Cardiac muscle cell (in vitro differentiated cells and primary cell): ENCODE measurements at regions not wholly inside any gene's neighbourhood (a gene's known extent, or its start where the extent isn't known, plus 50 kb on each side); places are given as distances from the start of the nearest gene placed in this dataset.

Source experiments
- DNase-seq, 2 donors: peaks; one replicate each; pipeline versions ENCODE4 v3.0.0 to v3.0.0-alpha.2; 2010 to 2017; ENCODE audit warnings: low read depth in 1 of 2, low spot score in 1 of 2
- H3K27ac ChIP-seq: fragments of 200-600 bp; sonication (generic); 2 replicates; pipeline ENCODE4 v1.5.1; 2016
- H3K27me3 ChIP-seq: fragments of 200-600 bp; sonication (generic); 2 replicates; pipeline ENCODE4 v1.6.0; 2016; ENCODE audit warnings: control low read depth
- H3K36me3 ChIP-seq: fragments of 200-600 bp; sonication (generic); 2 replicates; pipeline ENCODE4 v1.5.1; 2016; ENCODE audit warnings: control low read depth
- H3K4me1 ChIP-seq: fragments of 200-600 bp; sonication (generic); 2 replicates; pipeline ENCODE4 v1.8.1; 2017; ENCODE audit warnings: low read depth, mild to moderate bottlenecking, mixed run types
- H3K4me3 ChIP-seq: fragments of 200-600 bp; sonication (generic); 2 replicates; pipeline ENCODE4 v1.5.1; 2016; ENCODE audit warnings: mild to moderate bottlenecking
- H3K9me3 ChIP-seq: fragments of 200-600 bp; sonication (generic); 2 replicates; pipeline ENCODE4 v1.5.1; 2017; ENCODE audit warnings: low read depth, mild to moderate bottlenecking, control low read depth
- CTCF ChIP-seq: IDR thresholded peaks from 2 replicates; pipeline ENCODE4 v1.5.1; 2012; ENCODE audit warnings: low read depth, mild to moderate bottlenecking, low read length

DNA sequence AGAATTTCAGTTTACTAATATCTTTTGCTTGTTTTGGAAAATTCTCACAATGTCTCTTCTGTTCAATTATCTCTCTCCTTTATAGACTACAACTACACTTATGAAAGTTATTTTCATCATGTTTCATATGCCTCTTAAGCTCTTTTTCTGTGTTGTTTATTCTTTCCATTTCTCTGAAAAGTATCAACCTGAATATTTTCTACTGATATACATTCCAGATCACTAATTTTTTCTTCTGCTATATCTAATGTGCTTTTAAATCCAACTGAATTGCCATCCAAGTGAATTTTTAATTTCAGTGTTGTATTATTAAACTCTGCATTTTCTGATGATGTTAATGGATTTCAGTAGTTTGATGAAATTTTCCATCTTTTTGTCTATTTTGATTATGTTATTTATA, 301.3 kb downstream of the HRH4 start:
- H3K27ac ChIP-seq = no peak overlapping the region
- H3K9me3 ChIP-seq = no peaks in the 10 kb centered on the region
- H3K27me3 ChIP-seq = no peaks in the 10 kb centered on the region
- TF ChIP-seq CTCF = no peak
- H3K36me3 ChIP-seq = no peaks in the 10 kb centered on the region
- H3K4me3 ChIP-seq = no peak overlapping the region
- H3K4me1 ChIP-seq = no peaks in the 10 kb centered on the region
- no peak for DNase-seq

GRCh38 chr18:24762511-24762910, 302.1 kb downstream of the HRH4 start:
- peak in 1 of 2 donors; percentile 3 for DNase-seq
- H3K4me3 ChIP-seq = no peak overlapping the region
- no peaks in the 10 kb centered on the region for H3K27me3 ChIP-seq
- TF ChIP-seq CTCF = no peak
- H3K36me3 ChIP-seq = no peaks in the 10 kb centered on the region
- H3K9me3 ChIP-seq = no peaks in the 10 kb centered on the region
- H3K27ac ChIP-seq = no peak overlapping the region
- H3K4me1 ChIP-seq = no peaks in the 10 kb centered on the region

- Histone ChIP-seq H3K4me1 (no peaks in the 10 kb centered on the region), H3K4me3 (no peak overlapping the region), H3K27ac (no peak overlapping the region), H3K36me3 (no peaks in the 10 kb centered on the region), H3K9me3 (no peaks in the 10 kb centered on the region), H3K27me3 (no peaks in the 10 kb centered on the region)
- no peak for TF ChIP-seq CTCF
- peak in 1 of 2 donors; percentile 56 for DNase-seq
These were observed 303.5 kb downstream of the HRH4 start for GRCh38 chr18:24763765-24764513.

- DNase-seq = no peak
- no peak for TF ChIP-seq CTCF
- H3K27me3 ChIP-seq = no peaks in the 10 kb centered on the region
- H3K36me3 ChIP-seq = no peaks in the 10 kb centered on the region
- no peaks in the 10 kb centered on the region for H3K9me3 ChIP-seq
- no peaks in the 10 kb centered on the region for H3K4me1 ChIP-seq
- H3K4me3 ChIP-seq = no peak overlapping the region
- H3K27ac ChIP-seq = no peak overlapping the region
These were observed 304.3 kb downstream of the HRH4 start for GRCh38 chr18:24764766-24765165.

GRCh38 chr18:24766376-24766775, 305.9 kb downstream of the HRH4 start:
- no peaks in the 10 kb centered on the region for H3K27me3 ChIP-seq
- peak in 1 of 2 donors; percentile 7 for DNase-seq
- no peaks in the 10 kb centered on the region for H3K36me3 ChIP-seq
- no peak for TF ChIP-seq CTCF
- no peak overlapping the region for H3K4me3 ChIP-seq
- no peaks in the 10 kb centered on the region for H3K4me1 ChIP-seq
- no peaks in the 10 kb centered on the region for H3K9me3 ChIP-seq
- no peak overlapping the region for H3K27ac ChIP-seq
